ENCODE measurements at regions not wholly inside any gene's neighbourhood (a gene's known extent, or its start where the extent isn't known, plus 50 kb on each side); places are given as distances from the start of the nearest gene placed in this dataset.

DNA sequence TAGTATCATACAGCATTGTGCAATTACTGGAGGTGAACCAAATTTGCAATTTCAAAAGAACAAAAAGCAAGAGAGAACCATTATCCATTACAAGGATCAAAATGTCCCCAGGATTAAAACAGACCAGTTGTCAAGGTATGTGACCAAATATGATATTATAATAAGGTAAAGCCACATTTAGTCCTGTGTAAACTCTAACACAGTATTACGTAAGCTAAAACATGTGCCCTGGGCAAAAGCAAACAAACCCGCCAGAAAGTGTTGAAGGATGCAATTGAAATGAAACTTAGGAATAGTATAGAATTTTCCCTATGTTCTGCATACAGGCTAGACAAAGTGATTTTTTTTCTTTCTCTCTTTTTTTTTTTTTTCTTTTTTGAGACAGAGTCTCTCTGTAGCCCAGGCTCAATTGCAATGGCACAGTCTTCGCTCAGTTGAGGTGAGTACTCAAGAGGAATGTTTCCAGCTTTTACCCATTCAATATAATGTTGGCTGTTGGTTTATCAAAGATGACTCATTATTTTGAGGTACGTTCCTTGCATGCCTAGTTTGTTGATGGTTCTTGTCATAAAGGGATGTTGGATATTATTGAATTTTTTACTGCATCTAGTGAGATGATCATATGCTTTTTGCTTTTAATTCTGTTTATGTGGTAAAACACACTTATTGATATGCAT lies 137.1 kb upstream of the FOXG1 start:
- H3K36me3 ChIP-seq (ENCODE audit: control insufficient read depth, insufficient read depth, low read length), result no peaks in the 10 kb centered on the region
- ChIA-PET POLR2A (ENCODE audit: unreplicated experiment) (no interaction called here), CTCF (no interaction called here)
- no peak overlapping the region for H3K18ac ChIP-seq (ENCODE audit: low read depth, low read length)
- WGBS, 2 experiments (ENCODE audit: extremely low coverage in 2 of 2, insufficient read length in 1 of 2), result no CpG with 5 or more reads among the region's 4 CpGs
- H2AFZ ChIP-seq (replicated peaks; ENCODE audit: low read length, poor library complexity), result no peak overlapping the region
- no peak overlapping the region for H2BK120ac ChIP-seq (ENCODE audit: low read depth, low read length)
- BruUV-seq (replicated peaks), result no TSS peak
- no peak overlapping the region for H4K91ac ChIP-seq (ENCODE audit: insufficient read depth, low read depth, low read length)
- no peak overlapping the region for H4K8ac ChIP-seq (ENCODE audit: low read depth in 2 of 2, low read length in 2 of 2)
- H3K4ac ChIP-seq (ENCODE audit: low read depth, low read length), result no peak overlapping the region
- H3K9ac ChIP-seq (ENCODE audit: low read depth, low read length), result no peak overlapping the region
- in situ Hi-C loops (cut with MboI; ENCODE audit: low sequenced_read_pairs) (no loop called here), intact Hi-C loops (cut with micrococcal nuclease) (no loop called here), dilution Hi-C loops (cut with HindIII; ENCODE audit: low sequenced_read_pairs, unreplicated experiment) (no loop called here)
- H2BK5ac ChIP-seq (ENCODE audit: low read depth, low read length, poor library complexity, severe bottlenecking), result no peak overlapping the region
- no peak for ATAC-seq (ENCODE audit: low read depth)
- DNase-seq, result no peak
- H4K5ac ChIP-seq (ENCODE audit: low read depth, low read length), result no peak overlapping the region
- H3K4me1 ChIP-seq (ENCODE audit: control insufficient read depth, insufficient read depth, low read length), result no peaks in the 10 kb centered on the region
- H2BK20ac ChIP-seq (ENCODE audit: low read depth, low read length), result no peak overlapping the region
- no peak overlapping the region for H3K23ac ChIP-seq (ENCODE audit: low read depth, low read length)
- H2BK15ac ChIP-seq (ENCODE audit: low read depth, low read length), result no peak overlapping the region
- H3K9me3 ChIP-seq (ENCODE audit: control insufficient read depth, insufficient read depth, low read length), result no peaks in the 10 kb centered on the region
- no peaks in the 10 kb centered on the region for H3K9me1 ChIP-seq (ENCODE audit: insufficient read depth, low read length)
- no peak overlapping the region for H3K4me2 ChIP-seq (ENCODE audit: low read depth, low read length)
- no peak overlapping the region for H3K56ac ChIP-seq (ENCODE audit: extremely low read depth, insufficient read depth, low read length)
- no peak overlapping the region for H3K4me3 ChIP-seq (ENCODE audit: insufficient read depth, low read depth, low read length)
- H3K27ac ChIP-seq (ENCODE audit: insufficient read depth, low read length), result no peak overlapping the region
- no peak overlapping the region for H2AK5ac ChIP-seq (ENCODE audit: low read depth, low read length)
- no peak overlapping the region for H2AK9ac ChIP-seq (replicated peaks; ENCODE audit: low read depth, low read length, poor library complexity)
- TF ChIP-seq RCOR1 (IDR thresholded peaks at IDR 0.05; ENCODE audit: insufficient replicate concordance, low read length) (no peak), RFX5 (IDR thresholded peaks at IDR 0.05; ENCODE audit: low read depth, low read length) (no peak), BHLHE40 (IDR thresholded peaks at IDR 0.05; ENCODE audit: low read depth, low read length) (no peak), CHD1 (IDR thresholded peaks at IDR 0.05; ENCODE audit: low read depth, low read length) (no peak), RAD21 (IDR thresholded peaks at IDR 0.05; ENCODE audit: low read length) (no peak), MXI1 (IDR thresholded peaks at IDR 0.05; ENCODE audit: borderline replicate concordance, low read depth, low read length) (no peak), ELK1 (IDR thresholded peaks at IDR 0.05; ENCODE audit: borderline replicate concordance, low read depth, low read length) (no peak), POLR2A (IDR thresholded peaks at IDR 0.05; ENCODE audit: low read depth, low read length) (no peak), SMC3 (IDR thresholded peaks at IDR 0.05; ENCODE audit: low read depth, low read length) (no peak), CEBPB (IDR thresholded peaks at IDR 0.05; ENCODE audit: low read depth, low read length) (no peak), NFE2L2 (IDR thresholded peaks at IDR 0.05; ENCODE audit: low read depth, low read length) (no peak), FOS (IDR thresholded peaks at IDR 0.05; ENCODE audit: low read depth, low read length) (no peak), MAFK (IDR thresholded peaks at IDR 0.05; ENCODE audit: low read depth, low read length) (no peak)
- TF ChIP-seq, protein P1, sequence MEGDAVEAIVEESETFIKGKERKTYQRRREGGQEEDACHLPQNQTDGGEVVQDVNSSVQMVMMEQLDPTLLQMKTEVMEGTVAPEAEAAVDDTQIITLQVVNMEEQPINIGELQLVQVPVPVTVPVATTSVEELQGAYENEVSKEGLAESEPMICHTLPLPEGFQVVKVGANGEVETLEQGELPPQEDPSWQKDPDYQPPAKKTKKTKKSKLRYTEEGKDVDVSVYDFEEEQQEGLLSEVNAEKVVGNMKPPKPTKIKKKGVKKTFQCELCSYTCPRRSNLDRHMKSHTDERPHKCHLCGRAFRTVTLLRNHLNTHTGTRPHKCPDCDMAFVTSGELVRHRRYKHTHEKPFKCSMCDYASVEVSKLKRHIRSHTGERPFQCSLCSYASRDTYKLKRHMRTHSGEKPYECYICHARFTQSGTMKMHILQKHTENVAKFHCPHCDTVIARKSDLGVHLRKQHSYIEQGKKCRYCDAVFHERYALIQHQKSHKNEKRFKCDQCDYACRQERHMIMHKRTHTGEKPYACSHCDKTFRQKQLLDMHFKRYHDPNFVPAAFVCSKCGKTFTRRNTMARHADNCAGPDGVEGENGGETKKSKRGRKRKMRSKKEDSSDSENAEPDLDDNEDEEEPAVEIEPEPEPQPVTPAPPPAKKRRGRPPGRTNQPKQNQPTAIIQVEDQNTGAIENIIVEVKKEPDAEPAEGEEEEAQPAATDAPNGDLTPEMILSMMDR (conservative IDR thresholded peaks at IDR 0.05; ENCODE audit: low read depth, low read length), result no peak
- TF ChIP-seq, protein P2, sequence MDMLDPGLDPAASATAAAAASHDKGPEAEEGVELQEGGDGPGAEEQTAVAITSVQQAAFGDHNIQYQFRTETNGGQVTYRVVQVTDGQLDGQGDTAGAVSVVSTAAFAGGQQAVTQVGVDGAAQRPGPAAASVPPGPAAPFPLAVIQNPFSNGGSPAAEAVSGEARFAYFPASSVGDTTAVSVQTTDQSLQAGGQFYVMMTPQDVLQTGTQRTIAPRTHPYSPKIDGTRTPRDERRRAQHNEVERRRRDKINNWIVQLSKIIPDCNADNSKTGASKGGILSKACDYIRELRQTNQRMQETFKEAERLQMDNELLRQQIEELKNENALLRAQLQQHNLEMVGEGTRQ (IDR thresholded peaks at IDR 0.05; ENCODE audit: low read depth, low read length), result no peak
- no peaks in the 10 kb centered on the region for H3K79me1 ChIP-seq (ENCODE audit: low read depth in 1 of 2, low read length in 2 of 2)
- H4K20me1 ChIP-seq (ENCODE audit: insufficient read depth, low read length), result no peaks in the 10 kb centered on the region
- H3K14ac ChIP-seq (replicated peaks; ENCODE audit: low read depth, low read length), result no peak overlapping the region
- H3K27me3 ChIP-seq (ENCODE audit: control insufficient read depth, insufficient read depth, low read length), result no peaks in the 10 kb centered on the region

Measured in IMR-90 (cell line).